DMS 273 treated with DMSO at 0.1 percent for 48 hours (cell line): ENCODE measurements at regions not wholly inside any gene's neighbourhood (a gene's known extent, or its start where the extent isn't known, plus 50 kb on each side); places are given as distances from the start of the nearest gene placed in this dataset.
"Not testable (repeated sequence)": the region's sequence is repeated elsewhere in the genome, so short reads cannot be mapped to it uniquely, and the experiment has no call there.

Source experiments
- DNase-seq: peaks from one replicate; lab custom pipeline; 2025; lab: John Stamatoyannopoulos, UW

- DNase-seq: not testable (repeated sequence)
Observed at GRCh38 chr15:75792236-75792635, 51.0 kb upstream of the UBE2Q2 start.

- no peak for DNase-seq
Observed at GRCh38 chr15:75791337-75791713, 51.9 kb upstream of the UBE2Q2 start.

GRCh38 chr15:75790631-75791336 is 52.5 kb upstream of the UBE2Q2 start:
- DNase-seq: no peak

GRCh38 chr15:75786575-75786947 is 56.7 kb upstream of the UBE2Q2 start:
- no peak for DNase-seq

- peak; percentile 41 for DNase-seq
Observed at GRCh38 chr15:75785771-75786574, 57.3 kb upstream of the UBE2Q2 start.

GRCh38 chr15:75784511-75785480 is 58.5 kb upstream of the UBE2Q2 start:
- DNase-seq: not testable (repeated sequence)

GRCh38 chr15:75783566-75783965 is 59.7 kb upstream of the UBE2Q2 start:
- not testable (repeated sequence) for DNase-seq

GRCh38 chr15:75782926-75783325 is 60.3 kb upstream of the UBE2Q2 start:
- no peak for DNase-seq

GRCh38 chr15:75780995-75781394 is 62.3 kb upstream of the UBE2Q2 start:
- DNase-seq: not testable (repeated sequence)

GRCh38 chr15:75779504-75779903 is 63.7 kb upstream of the UBE2Q2 start:
- DNase-seq: no peak

- DNase-seq: not testable (repeated sequence)
Observed at GRCh38 chr15:75776871-75777610, 64.4 kb upstream of the CSPG4 start.

- DNase-seq: no peak
Observed at GRCh38 chr15:75776065-75776423, 63.4 kb upstream of the CSPG4 start.

GRCh38 chr15:75775296-75776064 is 62.8 kb upstream of the CSPG4 start:
- no peak for DNase-seq

- DNase-seq: not testable (repeated sequence)
Observed at GRCh38 chr15:75773974-75774373, 61.3 kb upstream of the CSPG4 start.

- not testable (repeated sequence) for DNase-seq
Observed at GRCh38 chr15:75771054-75771453, 58.4 kb upstream of the CSPG4 start.

GRCh38 chr15:75770131-75770530 is 57.5 kb upstream of the CSPG4 start:
- DNase-seq: no peak

GRCh38 chr15:75768526-75768925 is 55.9 kb upstream of the CSPG4 start:
- not testable (repeated sequence) for DNase-seq

GRCh38 chr15:75765551-75766305 is 53.1 kb upstream of the CSPG4 start:
- not testable (repeated sequence) for DNase-seq

- DNase-seq: not testable (repeated sequence)
Observed at GRCh38 chr15:75764845-75765550, 52.4 kb upstream of the CSPG4 start.
